HEK293 (cell line): ENCODE measurements at regions not wholly inside any gene's neighbourhood (a gene's known extent, or its start where the extent isn't known, plus 50 kb on each side); places are given as distances from the start of the nearest gene placed in this dataset.

ENCODE experiments used
- CTCF ChIA-PET: fragments of 350-600 bp; formaldehyde crosslinking; extraction: SDS; loops from one replicate; lab custom pipeline; 2021; ENCODE audit warnings: antibody characterized with exemption; lab: Yijun Ruan, JAX
- POLR2A ChIA-PET: fragments of 300-600 bp; formaldehyde crosslinking; extraction: SDS; loops from one replicate; lab custom pipeline; 2020; ENCODE audit warnings: antibody characterized with exemption, inconsistent platforms; lab: Yijun Ruan, JAX
- H3K27ac ChIP-seq: fragments of 200-500 bp; sonication (Bioruptor generic); 2 replicates; pipeline ENCODE4 v1.5.1; 2014; ENCODE audit warnings: low read depth, low read length, control low read depth, inconsistent platforms; ENCODE audit errors: extremely low read depth
- H3K36me3 ChIP-seq, 2 experiments: fragments of 200-500 bp in 1 of 2; sonication (Bioruptor generic) in 1 of 2; 1 replicate in 1 of 2; 2 replicates in 1 of 2; pipeline ENCODE4 v1.5.1; 2014 to 2017; ENCODE audit warnings: inconsistent platforms in 2 of 2, low read length in 2 of 2; ENCODE audit not compliant: control insufficient read depth in 2 of 2, insufficient read depth in 1 of 2
- H3K4me1 ChIP-seq: fragments of 200-500 bp; sonication (Bioruptor generic); 2 replicates; pipeline ENCODE4 v1.5.1; 2014; ENCODE audit warnings: mild to moderate bottlenecking, low read length, inconsistent platforms; ENCODE audit not compliant: control insufficient read depth, insufficient read depth
- H3K4me3 ChIP-seq: 2 replicates; pipeline ENCODE4 v1.5.1; 2011; ENCODE audit warnings: low read depth, mild to moderate bottlenecking, control low read depth, low read length, moderate library complexity
- H3K9me3 ChIP-seq: fragments of 200-500 bp; sonication (Bioruptor generic); 2 replicates; pipeline ENCODE4 v1.5.1; 2014; ENCODE audit warnings: low read depth, low read length, inconsistent platforms; ENCODE audit not compliant: control insufficient read depth, insufficient read depth
- GLI2 ChIP-seq: fragments of 450-650 bp; formaldehyde crosslinking; IDR thresholded peaks from 2 replicates; pipeline ENCODE4; 2017; ENCODE audit warnings: missing biosample characterization, missing genetic modification characterization, low read depth, borderline replicate concordance
- IKZF3 ChIP-seq: fragments of 450-650 bp; IDR thresholded peaks from 2 replicates; pipeline ENCODE4 v1.5.0; 2018; ENCODE audit warnings: missing biosample characterization, mild to moderate bottlenecking, missing genetic modification characterization, moderate library complexity
- OVOL3 ChIP-seq: fragments of 450-650 bp; formaldehyde crosslinking; IDR thresholded peaks from 2 replicates; pipeline ENCODE4 v1.5.1; 2016; ENCODE audit warnings: missing biosample characterization, missing genetic modification characterization
- PRDM2 ChIP-seq: fragments of 450-650 bp; formaldehyde crosslinking; IDR thresholded peaks from 2 replicates; pipeline ENCODE4 v1.5.1; 2016; ENCODE audit warnings: missing biosample characterization, missing genetic modification characterization, borderline replicate concordance
- SALL2 ChIP-seq: fragments of 450-650 bp; formaldehyde crosslinking; IDR thresholded peaks from 2 replicates; pipeline ENCODE4 v1.5.0; 2017; ENCODE audit warnings: missing biosample characterization, mild to moderate bottlenecking, missing genetic modification characterization, borderline replicate concordance
- YY1 ChIP-seq: fragments of 450-650 bp; formaldehyde crosslinking; IDR thresholded peaks from 2 replicates; pipeline ENCODE4 v1.5.1; 2018; ENCODE audit warnings: missing biosample characterization, missing genetic modification characterization
- ZBTB7A ChIP-seq: fragments of 450-650 bp; formaldehyde crosslinking; IDR thresholded peaks from 2 replicates; pipeline ENCODE4 v1.5.1; 2016; ENCODE audit warnings: low read depth, missing biosample characterization, missing genetic modification characterization
- ZFP3 ChIP-seq: fragments of 450-650 bp; formaldehyde crosslinking; IDR thresholded peaks from 2 replicates; pipeline ENCODE4 v1.5.1; 2016; ENCODE audit warnings: low read depth, missing biosample characterization, missing genetic modification characterization
- ZFP37 ChIP-seq: fragments of 450-650 bp; formaldehyde crosslinking; IDR thresholded peaks from 2 replicates; pipeline ENCODE4 v1.5.1; 2016; ENCODE audit warnings: missing biosample characterization, missing genetic modification characterization
- ZNF112 ChIP-seq: fragments of 450-650 bp; formaldehyde crosslinking; IDR thresholded peaks from 2 replicates; pipeline ENCODE4 v1.5.0; 2017; ENCODE audit warnings: missing biosample characterization, missing genetic modification characterization
- ZNF169 ChIP-seq: fragments of 450-650 bp; formaldehyde crosslinking; IDR thresholded peaks from 2 replicates; pipeline ENCODE4 v1.5.1; 2016; ENCODE audit warnings: missing biosample characterization, missing genetic modification characterization
- ZNF211 ChIP-seq: fragments of 450-650 bp; formaldehyde crosslinking; IDR thresholded peaks from 2 replicates; pipeline ENCODE4 v1.5.1; 2016; ENCODE audit warnings: low read depth, missing biosample characterization, missing genetic modification characterization
- ZNF266 ChIP-seq: fragments of 450-650 bp; formaldehyde crosslinking; IDR thresholded peaks from 2 replicates; pipeline ENCODE4 v1.5.1; 2016; ENCODE audit warnings: missing biosample characterization, missing genetic modification characterization, low read depth
- ZNF37A ChIP-seq: fragments of 450-650 bp; IDR thresholded peaks from 2 replicates; pipeline ENCODE4 v1.5.1; 2018; ENCODE audit warnings: missing biosample characterization, missing genetic modification characterization
- ZNF394 ChIP-seq: fragments of 450-650 bp; formaldehyde crosslinking; IDR thresholded peaks from 2 replicates; pipeline ENCODE4 v1.5.1; 2016; ENCODE audit warnings: missing biosample characterization, missing genetic modification characterization, mild to moderate bottlenecking, moderate library complexity, borderline replicate concordance
- ZNF473 ChIP-seq: fragments of 450-650 bp; formaldehyde crosslinking; IDR thresholded peaks from 2 replicates; pipeline ENCODE4 v1.5.1; 2017; ENCODE audit warnings: missing biosample characterization, missing genetic modification characterization
- ZNF514 ChIP-seq: fragments of 450-650 bp; formaldehyde crosslinking; IDR thresholded peaks from 2 replicates; pipeline ENCODE4 v1.5.1; 2016; ENCODE audit warnings: missing biosample characterization, missing genetic modification characterization
- ZNF521 ChIP-seq: fragments of 450-650 bp; formaldehyde crosslinking; IDR thresholded peaks from 2 replicates; pipeline ENCODE4 v1.5.1; 2017; ENCODE audit warnings: missing biosample characterization, mild to moderate bottlenecking, missing genetic modification characterization
- ZNF561 ChIP-seq: fragments of 450-650 bp; IDR thresholded peaks from 2 replicates; pipeline ENCODE4 v1.5.1; 2018; ENCODE audit warnings: missing biosample characterization, missing genetic modification characterization, borderline replicate concordance
- ZNF623 ChIP-seq: fragments of 450-650 bp; formaldehyde crosslinking; IDR thresholded peaks from 2 replicates; pipeline ENCODE4 v1.5.1; 2016; ENCODE audit warnings: missing biosample characterization, missing genetic modification characterization
- ZNF843 ChIP-seq: fragments of 450-650 bp; formaldehyde crosslinking; IDR thresholded peaks from 2 replicates; pipeline ENCODE4 v1.5.1; 2016; ENCODE audit warnings: missing biosample characterization, missing genetic modification characterization
- ZSCAN4 ChIP-seq: fragments of 450-650 bp; formaldehyde crosslinking; IDR thresholded peaks from 2 replicates; pipeline ENCODE4 v1.5.1; 2017; ENCODE audit warnings: missing biosample characterization, missing genetic modification characterization
- TF ChIP-seq, protein P1 (sequence below): fragments of 450-650 bp; formaldehyde crosslinking; conservative IDR thresholded peaks from 2 replicates; pipeline ENCODE4 v1.5.1; 2016; ENCODE audit warnings: low read depth, missing biosample characterization, missing genetic modification characterization

DNA sequence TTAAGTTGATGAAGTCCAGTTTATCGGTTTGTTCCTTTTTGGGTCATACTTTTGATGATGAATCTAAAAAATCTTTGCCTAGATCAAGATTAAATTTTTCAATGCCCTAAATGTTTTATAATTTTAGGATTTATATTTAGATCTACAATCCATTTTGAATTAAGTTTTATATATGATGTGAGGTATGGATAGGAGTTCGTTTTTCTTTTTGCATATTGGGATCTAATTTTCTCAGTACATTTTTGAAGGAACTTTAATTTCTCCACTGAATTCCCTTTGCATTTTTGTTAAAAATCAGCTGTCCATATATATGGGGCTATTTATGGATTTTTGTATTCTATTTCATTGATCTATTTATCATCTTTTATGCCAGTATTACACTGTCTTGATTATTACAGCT is 125.5 kb upstream of the HS3ST2 start:
- ChIA-PET POLR2A (no interaction called here), CTCF (no interaction called here)
- no peaks in the 10 kb centered on the region for H3K9me3 ChIP-seq
- no peaks in the 10 kb centered on the region for H3K4me1 ChIP-seq
- H3K36me3 ChIP-seq: no peaks in the 10 kb centered on the region
- no peak overlapping the region for H3K27ac ChIP-seq
- H3K4me3 ChIP-seq: no peak overlapping the region
- TF ChIP-seq ZFP3 (peak; percentile 67; the same call in 1 of the 2 replicates), ZNF521 (tag by site-specific recombination) (no peak), ZBTB7A (tag by site-specific recombination) (no peak), OVOL3 (tag by site-specific recombination) (no peak)

- Histone ChIP-seq H3K4me3 (no peak overlapping the region), H3K9me3 (no peaks in the 10 kb centered on the region), H3K27ac (no peak overlapping the region), H3K4me1 (no peaks in the 10 kb centered on the region), H3K36me3 (no peaks in the 10 kb centered on the region)
- ChIA-PET CTCF (interaction anchor here (0.5 kb wide), 1 partner anchor 368 kb away, joined by 3 read pairs; no protein-coding TSS in a partner anchor), POLR2A (no interaction called here)
- no peak for TF ChIP-seq YY1 (tag by site-specific recombination)
- TF ChIP-seq ZNF394 (tag by site-specific recombination): peak; percentile 65; the same call in 1 of the 2 replicates
- TF ChIP-seq, protein P1, sequence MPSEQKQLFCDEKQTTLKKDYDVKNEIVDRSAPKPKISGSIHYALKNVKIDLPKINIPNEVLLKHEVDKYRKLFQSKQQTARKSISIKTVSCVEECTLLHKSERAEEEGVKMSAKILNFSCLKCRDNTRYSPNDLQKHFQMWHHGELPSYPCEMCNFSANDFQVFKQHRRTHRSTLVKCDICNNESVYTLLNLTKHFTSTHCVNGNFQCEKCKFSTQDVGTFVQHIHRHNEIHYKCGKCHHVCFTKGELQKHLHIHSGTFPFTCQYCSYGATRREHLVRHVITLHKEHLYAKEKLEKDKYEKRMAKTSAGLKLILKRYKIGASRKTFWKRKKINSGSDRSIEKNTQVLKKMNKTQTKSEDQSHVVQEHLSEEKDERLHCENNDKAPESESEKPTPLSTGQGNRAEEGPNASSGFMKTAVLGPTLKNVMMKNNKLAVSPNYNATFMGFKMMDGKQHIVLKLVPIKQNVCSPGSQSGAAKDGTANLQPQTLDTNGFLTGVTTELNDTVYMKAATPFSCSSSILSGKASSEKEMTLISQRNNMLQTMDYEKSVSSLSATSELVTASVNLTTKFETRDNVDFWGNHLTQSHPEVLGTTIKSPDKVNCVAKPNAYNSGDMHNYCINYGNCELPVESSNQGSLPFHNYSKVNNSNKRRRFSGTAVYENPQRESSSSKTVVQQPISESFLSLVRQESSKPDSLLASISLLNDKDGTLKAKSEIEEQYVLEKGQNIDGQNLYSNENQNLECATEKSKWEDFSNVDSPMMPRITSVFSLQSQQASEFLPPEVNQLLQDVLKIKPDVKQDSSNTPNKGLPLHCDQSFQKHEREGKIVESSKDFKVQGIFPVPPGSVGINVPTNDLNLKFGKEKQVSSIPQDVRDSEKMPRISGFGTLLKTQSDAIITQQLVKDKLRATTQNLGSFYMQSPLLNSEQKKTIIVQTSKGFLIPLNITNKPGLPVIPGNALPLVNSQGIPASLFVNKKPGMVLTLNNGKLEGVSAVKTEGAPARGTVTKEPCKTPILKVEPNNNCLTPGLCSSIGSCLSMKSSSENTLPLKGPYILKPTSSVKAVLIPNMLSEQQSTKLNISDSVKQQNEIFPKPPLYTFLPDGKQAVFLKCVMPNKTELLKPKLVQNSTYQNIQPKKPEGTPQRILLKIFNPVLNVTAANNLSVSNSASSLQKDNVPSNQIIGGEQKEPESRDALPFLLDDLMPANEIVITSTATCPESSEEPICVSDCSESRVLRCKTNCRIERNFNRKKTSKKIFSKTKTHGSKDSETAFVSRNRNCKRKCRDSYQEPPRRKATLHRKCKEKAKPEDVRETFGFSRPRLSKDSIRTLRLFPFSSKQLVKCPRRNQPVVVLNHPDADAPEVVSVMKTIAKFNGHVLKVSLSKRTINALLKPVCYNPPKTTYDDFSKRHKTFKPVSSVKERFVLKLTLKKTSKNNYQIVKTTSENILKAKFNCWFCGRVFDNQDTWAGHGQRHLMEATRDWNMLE: peak; percentile 66; the same call in 1 of the 2 replicates
- no peak for TF ChIP-seq ZNF37A (tag by site-specific recombination)
- TF ChIP-seq ZNF514 (tag by site-specific recombination): no peak
- no peak for TF ChIP-seq SALL2 (tag by site-specific recombination)
- TF ChIP-seq GLI2 (tag by site-specific recombination): no peak
- 0 out of 2 replicates have a peak, but pooled peaks have one; percentile 26 for TF ChIP-seq ZNF266 (tag by site-specific recombination)
- peak; percentile 47 for TF ChIP-seq ZNF623
- no peak for TF ChIP-seq PRDM2
- no peak for TF ChIP-seq ZSCAN4
- no peak for TF ChIP-seq ZNF211
- no peak for TF ChIP-seq IKZF3 (tag by site-specific recombination)
- no peak for TF ChIP-seq ZNF169 (tag by site-specific recombination)
- no peak for TF ChIP-seq ZFP37
- TF ChIP-seq ZNF112 (tag by site-specific recombination): no peak
- no peak for TF ChIP-seq ZNF561
- TF ChIP-seq ZNF843 (tag by site-specific recombination): no peak
- TF ChIP-seq ZNF473 (tag by site-specific recombination): no peak
These were observed 125.0 kb upstream of the HS3ST2 start for GRCh38 chr16:22688930-22689329.
